Activated T-cell treated with anti-CD3 and anti-CD28 coated beads, Interleukin-2, amount 50 U/mL, for 4 hours (primary cell): ENCODE measurements at regions not wholly inside any gene's neighbourhood (a gene's known extent, or its start where the extent isn't known, plus 50 kb on each side); places are given as distances from the start of the nearest gene placed in this dataset.

ENCODE experiments used
- ATAC-seq, 2 donors: fragments of 200-7000 bp; cut with Tn5 transposase; one replicate each; pipeline ENCODE4 v1.10.0; 2021
- DNase-seq: peaks from one replicate; pipeline ENCODE4 v3.0.0-alpha.2; 2020
- H3K27me3 Mint-ChIP-seq: one replicate; pipeline ENCODE4 v1.8.0; 2021; ENCODE audit warnings: low read depth, mixed read lengths
- H3K36me3 Mint-ChIP-seq: one replicate; pipeline ENCODE4 v1.8.0; 2022; ENCODE audit warnings: mixed read lengths; ENCODE audit not compliant: insufficient read depth
- H3K4me1 Mint-ChIP-seq: one replicate; pipeline ENCODE4 v1.8.0; 2021; ENCODE audit warnings: low read depth, mixed read lengths
- H3K4me3 Mint-ChIP-seq: one replicate; pipeline ENCODE4 v1.8.0; 2021; ENCODE audit warnings: mild to moderate bottlenecking, moderate library complexity, mixed read lengths
- H3K9me3 Mint-ChIP-seq: one replicate; pipeline ENCODE4 v1.8.0; 2021; ENCODE audit warnings: mixed read lengths

DNA sequence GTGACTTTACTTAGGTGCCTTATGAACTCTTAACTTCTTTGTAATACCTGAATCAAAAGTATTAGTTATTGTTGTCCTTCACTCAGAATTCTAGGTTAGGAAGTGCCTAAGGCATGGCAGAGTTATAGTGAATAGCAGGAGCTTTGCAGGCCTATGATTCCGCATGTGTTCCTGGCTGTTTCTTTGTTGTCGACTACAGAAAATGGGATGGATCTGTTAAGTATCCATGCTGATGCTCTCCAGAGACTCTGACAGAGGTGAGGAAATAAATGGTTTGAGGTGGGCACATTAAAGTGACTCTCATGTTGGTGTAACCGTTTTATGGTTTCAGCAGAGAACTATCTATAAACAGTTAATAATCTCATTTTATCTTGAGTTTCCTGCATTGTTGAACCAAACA is 1601.3 kb downstream of the PCDH7 start:
- H3K36me3 Mint-ChIP-seq: no peaks in the 10 kb centered on the region
- ATAC-seq (no peak), DNase-seq (no peak)
- H3K9me3 Mint-ChIP-seq: peaks cover 14% of the 10 kb centered on the region
- no peaks in the 10 kb centered on the region for H3K27me3 Mint-ChIP-seq
- H3K4me3 Mint-ChIP-seq: no peak overlapping the region
- H3K4me1 Mint-ChIP-seq: no peaks in the 10 kb centered on the region

DNA sequence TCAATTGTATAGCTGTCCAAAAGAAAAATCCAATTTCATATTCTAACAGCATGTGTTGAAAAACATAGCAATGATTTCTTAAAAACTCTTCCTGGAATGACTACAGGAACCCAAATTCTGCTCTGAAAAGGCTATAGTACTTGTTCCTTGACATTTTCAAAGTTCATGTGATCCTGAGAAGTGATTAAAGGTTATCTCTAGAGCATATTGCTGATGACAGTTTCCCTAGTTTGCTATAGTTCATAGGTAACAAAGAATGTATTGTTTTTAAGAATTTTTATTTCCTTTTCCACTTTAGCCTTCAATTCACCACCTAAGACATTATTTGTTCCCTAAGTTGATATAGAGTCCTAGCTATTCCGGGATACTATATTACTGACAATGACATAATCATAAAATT is 1614.6 kb downstream of the PCDH7 start:
- no peaks in the 10 kb centered on the region for H3K27me3 Mint-ChIP-seq
- H3K4me1 Mint-ChIP-seq: no peaks in the 10 kb centered on the region

DNA sequence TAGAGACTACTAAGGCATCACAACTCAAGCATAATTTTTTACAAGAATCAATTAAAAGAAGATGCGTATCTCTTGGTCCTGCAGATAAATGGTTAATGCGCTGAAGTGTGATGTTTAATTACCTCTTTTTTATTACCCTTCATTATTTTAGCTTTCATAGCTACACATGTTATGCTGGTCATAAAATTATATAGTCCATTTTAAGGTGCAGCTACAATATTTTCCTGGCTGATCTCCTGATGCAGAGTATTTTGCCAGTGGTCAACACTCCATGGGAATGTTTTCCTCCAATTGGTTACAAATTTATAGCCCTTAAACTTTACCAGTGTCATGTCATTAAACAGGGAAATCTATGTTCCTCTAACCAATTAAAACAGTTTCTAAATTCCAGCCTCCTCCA is 1617.2 kb downstream of the PCDH7 start:
- H3K4me1 Mint-ChIP-seq: no peaks in the 10 kb centered on the region
- peaks cover 6% of the 10 kb centered on the region for H3K9me3 Mint-ChIP-seq
- DNase-seq (no peak), ATAC-seq (no peak)
- H3K36me3 Mint-ChIP-seq: no peaks in the 10 kb centered on the region
- no peaks in the 10 kb centered on the region for H3K27me3 Mint-ChIP-seq
- H3K4me3 Mint-ChIP-seq: no peak overlapping the region

More for the DNA sequence above, 1614.6 kb downstream of the PCDH7 start:
- ATAC-seq (no peak), DNase-seq (no peak)
- H3K4me3 Mint-ChIP-seq: no peak overlapping the region
- no peaks in the 10 kb centered on the region for H3K36me3 Mint-ChIP-seq
- H3K9me3 Mint-ChIP-seq: peaks cover 15% of the 10 kb centered on the region

DNA sequence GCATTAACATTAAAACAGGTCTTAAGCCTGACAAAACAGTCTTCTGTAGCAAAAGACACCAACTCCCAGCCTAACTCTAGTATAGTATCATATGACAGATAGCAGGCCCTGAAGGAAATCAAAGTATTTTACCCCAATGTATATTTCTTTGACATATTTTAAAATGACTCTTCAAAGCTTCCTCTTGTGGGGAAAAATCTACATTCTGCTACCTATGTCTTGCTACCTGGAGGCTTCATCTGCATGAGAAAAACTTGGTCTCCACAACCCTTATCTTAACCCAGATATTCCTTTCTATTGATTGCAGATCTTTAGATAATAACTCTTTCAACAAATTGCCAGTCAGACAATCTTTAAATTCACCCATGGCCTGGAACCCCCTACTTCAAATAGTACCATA is 1620.4 kb downstream of the PCDH7 start:
- DNase-seq (no peak), ATAC-seq (no peak)
- no peaks in the 10 kb centered on the region for H3K27me3 Mint-ChIP-seq
- no peaks in the 10 kb centered on the region for H3K36me3 Mint-ChIP-seq
- no peak overlapping the region for H3K4me3 Mint-ChIP-seq
- H3K9me3 Mint-ChIP-seq: peaks cover 3% of the 10 kb centered on the region
- no peaks in the 10 kb centered on the region for H3K4me1 Mint-ChIP-seq

DNA sequence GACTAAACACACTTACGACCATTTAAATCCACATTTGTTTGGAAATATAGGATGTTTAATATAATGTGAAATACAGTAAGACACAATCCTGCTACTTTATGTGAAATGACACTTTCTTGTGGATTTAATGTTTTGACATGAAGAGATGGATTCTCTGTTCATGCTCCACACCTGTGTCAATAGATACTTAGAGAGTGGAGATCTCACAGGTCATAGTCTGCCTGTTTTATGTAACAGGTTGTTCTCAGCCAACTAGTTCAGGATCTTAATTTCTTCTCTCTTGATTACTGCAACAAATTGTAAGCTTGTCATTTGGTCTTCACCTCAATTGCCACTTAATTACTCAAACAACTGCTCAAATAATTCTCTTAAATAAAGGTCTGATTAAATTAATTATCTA is 1621.2 kb downstream of the PCDH7 start:
- Mint-ChIP-seq H3K36me3 (no peaks in the 10 kb centered on the region), H3K4me3 (no peak overlapping the region), H3K27me3 (no peaks in the 10 kb centered on the region), H3K4me1 (no peaks in the 10 kb centered on the region), H3K9me3 (no peaks in the 10 kb centered on the region)
- no peak for DNase-seq
- no peak for ATAC-seq

DNA sequence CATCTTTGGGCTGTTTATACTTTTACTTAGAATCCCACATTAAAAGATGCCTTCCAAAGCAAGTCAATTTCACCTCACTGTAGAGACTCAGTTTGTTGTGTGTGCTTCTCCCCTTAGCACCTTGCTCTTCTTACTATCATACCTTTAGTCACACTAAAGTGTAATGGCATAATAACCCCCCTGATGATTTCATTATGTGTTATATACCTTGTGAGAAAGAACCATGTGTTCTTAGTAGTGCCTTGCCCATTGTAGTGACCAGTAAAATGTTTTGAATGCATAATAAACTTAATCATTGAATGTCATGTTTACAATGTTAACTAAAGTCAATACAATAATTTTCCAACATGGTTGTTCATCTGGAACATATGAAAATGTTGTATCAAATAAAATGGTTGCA is 1621.9 kb downstream of the PCDH7 start:
- DNase-seq (no peak), ATAC-seq (no peak)
- no peaks in the 10 kb centered on the region for H3K27me3 Mint-ChIP-seq
- H3K4me1 Mint-ChIP-seq: no peaks in the 10 kb centered on the region
- no peak overlapping the region for H3K4me3 Mint-ChIP-seq
- H3K9me3 Mint-ChIP-seq: no peaks in the 10 kb centered on the region
- H3K36me3 Mint-ChIP-seq: no peaks in the 10 kb centered on the region

DNA sequence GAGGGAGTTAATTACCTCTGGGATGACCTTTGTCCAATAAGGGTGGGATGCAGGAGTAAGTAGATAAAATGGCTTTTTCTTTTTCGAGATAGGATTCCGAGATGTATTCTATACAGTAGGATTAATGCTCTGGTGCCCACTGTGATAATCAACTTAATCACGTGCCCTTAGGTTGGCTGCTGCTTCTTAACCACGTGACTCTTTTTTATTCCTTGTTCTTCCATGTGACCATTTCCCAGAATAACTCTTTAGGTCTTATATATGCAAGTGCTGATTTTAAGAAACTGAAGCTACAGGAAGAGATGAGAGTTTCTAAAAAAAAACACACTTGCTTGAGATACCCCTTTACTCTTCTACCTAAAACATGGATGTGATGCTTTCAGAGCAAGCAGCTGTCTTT is 1628.9 kb downstream of the PCDH7 start:
- Mint-ChIP-seq H3K27me3 (no peaks in the 10 kb centered on the region), H3K4me1 (no peaks in the 10 kb centered on the region), H3K4me3 (no peak overlapping the region), H3K9me3 (peaks cover 4% of the 10 kb centered on the region), H3K36me3 (no peaks in the 10 kb centered on the region)
- ATAC-seq (no peak), DNase-seq (no peak)

DNA sequence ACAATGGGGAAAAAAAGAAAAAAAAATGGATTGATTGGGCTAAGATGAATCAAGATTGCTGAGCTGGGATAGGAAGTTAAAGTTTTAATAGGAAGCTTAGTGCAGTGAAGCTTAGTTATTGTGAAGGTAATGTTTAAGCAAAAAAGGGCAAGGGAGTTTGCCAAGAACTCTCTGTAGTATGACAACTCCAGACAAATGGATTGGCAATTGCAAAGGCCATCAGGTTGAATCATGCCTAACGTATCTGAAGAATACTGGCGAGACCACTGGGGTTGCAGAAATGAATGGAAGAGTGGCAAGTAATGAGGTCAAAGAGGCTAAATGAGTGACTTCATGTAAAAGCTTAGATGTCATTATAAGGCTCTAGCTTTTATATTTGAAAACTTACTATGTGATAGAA is 1654.0 kb downstream of the PCDH7 start:
- H3K4me1 Mint-ChIP-seq: no peaks in the 10 kb centered on the region
- no peaks in the 10 kb centered on the region for H3K36me3 Mint-ChIP-seq
- no peaks in the 10 kb centered on the region for H3K27me3 Mint-ChIP-seq
- H3K4me3 Mint-ChIP-seq: no peak overlapping the region
- DNase-seq (no peak), ATAC-seq (no peak)
- peaks cover 20% of the 10 kb centered on the region for H3K9me3 Mint-ChIP-seq

DNA sequence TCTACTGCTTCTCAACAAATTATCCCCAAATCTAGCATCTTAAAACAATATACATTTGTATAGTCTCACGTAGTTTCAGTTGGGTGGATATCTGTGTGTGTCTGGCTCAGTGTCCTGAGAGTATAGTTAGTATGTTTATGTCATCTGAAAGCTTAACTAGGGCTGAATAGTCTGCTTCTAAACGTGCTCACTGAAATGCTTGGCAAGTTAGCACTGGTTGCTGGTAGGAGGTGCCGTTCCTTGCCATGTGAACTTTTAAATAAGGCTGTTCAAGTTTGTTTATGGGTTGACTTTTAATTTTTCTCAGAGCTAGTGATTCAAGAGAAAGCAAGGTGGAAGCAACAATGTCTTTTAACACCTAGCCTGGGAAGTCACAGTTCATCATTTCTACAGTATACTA is 1673.6 kb downstream of the PCDH7 start:
- DNase-seq (no peak), ATAC-seq (no peak)
- H3K4me1 Mint-ChIP-seq: no peaks in the 10 kb centered on the region
- H3K9me3 Mint-ChIP-seq: peaks cover 11% of the 10 kb centered on the region
- no peak overlapping the region for H3K4me3 Mint-ChIP-seq
- no peaks in the 10 kb centered on the region for H3K27me3 Mint-ChIP-seq
- H3K36me3 Mint-ChIP-seq: no peaks in the 10 kb centered on the region

DNA sequence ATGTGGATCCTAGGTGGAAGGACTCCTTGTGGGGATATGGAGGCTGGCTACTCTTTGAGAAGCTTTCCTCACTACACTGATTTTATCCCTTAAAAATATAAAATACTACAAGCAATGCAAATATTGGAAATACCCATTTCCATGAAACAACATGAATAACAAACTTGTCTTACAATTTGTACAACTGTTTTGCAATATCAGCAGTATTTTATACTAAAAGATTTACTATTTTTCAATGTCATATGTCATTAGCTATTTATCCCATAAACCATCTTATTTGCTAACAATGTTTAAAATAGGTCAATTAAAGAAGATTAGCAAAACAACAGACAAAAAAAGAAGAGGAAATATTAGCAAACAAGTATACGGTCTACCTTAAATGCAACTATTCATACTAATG is 1674.1 kb downstream of the PCDH7 start:
- H3K36me3 Mint-ChIP-seq: no peaks in the 10 kb centered on the region
- no peak for ATAC-seq
- H3K4me1 Mint-ChIP-seq: no peaks in the 10 kb centered on the region
- no peak for DNase-seq
- no peak overlapping the region for H3K4me3 Mint-ChIP-seq
- no peaks in the 10 kb centered on the region for H3K27me3 Mint-ChIP-seq
- H3K9me3 Mint-ChIP-seq: peaks cover 11% of the 10 kb centered on the region

DNA sequence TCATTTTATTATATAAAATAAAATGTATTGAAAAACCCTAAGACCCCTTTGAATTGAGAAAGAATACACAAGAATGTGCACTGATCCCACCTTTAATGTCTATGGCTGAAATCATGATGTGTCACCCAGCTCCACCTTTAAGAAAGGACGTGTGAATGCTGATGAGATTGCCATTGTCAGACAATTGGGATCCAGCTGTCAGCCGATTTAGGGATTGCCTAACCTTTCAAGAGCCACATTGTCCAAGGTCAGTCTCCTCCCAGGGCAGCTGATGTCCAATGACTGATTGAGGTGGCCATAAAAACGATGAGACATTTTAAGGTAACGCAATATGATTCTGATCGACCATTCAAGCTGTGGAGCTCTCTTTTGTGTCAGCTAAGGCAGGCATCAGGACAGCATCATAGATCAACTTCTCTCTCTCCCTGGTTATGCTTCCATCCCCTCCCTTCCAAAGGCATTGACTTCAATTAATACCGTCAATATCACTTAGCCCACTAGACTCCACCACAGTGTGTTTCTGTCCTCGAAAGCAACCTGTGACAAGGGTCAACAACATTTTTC is 1676.4 kb downstream of the PCDH7 start:
- Mint-ChIP-seq H3K27me3 (no peaks in the 10 kb centered on the region), H3K4me3 (no peak overlapping the region), H3K4me1 (no peaks in the 10 kb centered on the region), H3K9me3 (peaks cover 11% of the 10 kb centered on the region), H3K36me3 (no peaks in the 10 kb centered on the region)
- DNase-seq (no peak), ATAC-seq (no peak)

DNA sequence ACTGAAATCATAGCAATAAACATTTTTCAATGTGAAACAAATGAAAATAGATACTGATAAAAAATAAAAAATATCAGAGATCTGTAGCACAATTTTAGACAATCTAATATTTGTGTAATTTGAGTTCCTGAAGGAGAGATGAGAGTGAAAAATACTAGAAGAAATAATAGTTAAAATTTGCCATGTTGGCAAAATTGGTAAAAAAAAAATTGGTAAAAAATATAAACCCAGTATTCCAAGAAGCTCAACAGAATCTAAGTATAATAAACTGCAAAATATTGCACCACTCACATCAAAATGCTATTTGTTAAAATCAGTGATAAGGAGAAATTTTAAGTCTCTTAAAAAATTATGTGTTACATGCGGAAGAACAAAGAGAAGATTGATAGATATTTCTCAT is 1680.7 kb downstream of the PCDH7 start:
- ATAC-seq (no peak), DNase-seq (no peak)
- Mint-ChIP-seq H3K4me1 (no peaks in the 10 kb centered on the region), H3K36me3 (no peaks in the 10 kb centered on the region), H3K9me3 (peaks cover 17% of the 10 kb centered on the region), H3K4me3 (no peak overlapping the region), H3K27me3 (no peaks in the 10 kb centered on the region)

DNA sequence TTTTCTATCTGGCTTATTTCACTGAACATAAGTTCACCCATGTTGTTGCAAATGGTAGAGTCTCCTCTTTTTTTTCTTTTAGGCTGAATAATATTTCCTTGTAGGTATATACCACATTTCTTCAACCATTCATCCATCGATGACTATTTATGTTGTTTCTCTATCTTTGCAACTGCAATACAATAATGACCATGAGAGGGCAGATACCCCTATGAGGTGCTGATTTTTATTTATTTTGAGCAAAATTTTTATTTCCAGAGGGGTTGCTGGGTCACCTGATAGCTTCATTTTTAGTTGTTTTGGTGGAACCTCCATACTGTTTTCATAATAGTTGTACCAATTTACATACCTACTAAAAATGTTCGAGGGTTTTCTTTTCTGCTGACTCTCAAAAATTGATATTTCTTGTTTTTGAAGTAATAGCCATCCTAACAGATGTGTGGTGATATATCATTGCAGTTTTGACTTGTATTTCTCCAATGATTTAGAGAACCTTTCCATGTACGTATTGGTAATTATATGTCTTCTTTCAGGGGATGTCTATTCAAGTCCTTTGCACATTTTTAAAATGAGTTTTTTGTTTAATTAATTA is 1697.0 kb downstream of the PCDH7 start:
- no peaks in the 10 kb centered on the region for H3K4me1 Mint-ChIP-seq
- H3K27me3 Mint-ChIP-seq: no peaks in the 10 kb centered on the region
- H3K36me3 Mint-ChIP-seq: no peaks in the 10 kb centered on the region
- no peak overlapping the region for H3K4me3 Mint-ChIP-seq
- DNase-seq (no peak), ATAC-seq (no peak)
- H3K9me3 Mint-ChIP-seq: peaks cover 22% of the 10 kb centered on the region

DNA sequence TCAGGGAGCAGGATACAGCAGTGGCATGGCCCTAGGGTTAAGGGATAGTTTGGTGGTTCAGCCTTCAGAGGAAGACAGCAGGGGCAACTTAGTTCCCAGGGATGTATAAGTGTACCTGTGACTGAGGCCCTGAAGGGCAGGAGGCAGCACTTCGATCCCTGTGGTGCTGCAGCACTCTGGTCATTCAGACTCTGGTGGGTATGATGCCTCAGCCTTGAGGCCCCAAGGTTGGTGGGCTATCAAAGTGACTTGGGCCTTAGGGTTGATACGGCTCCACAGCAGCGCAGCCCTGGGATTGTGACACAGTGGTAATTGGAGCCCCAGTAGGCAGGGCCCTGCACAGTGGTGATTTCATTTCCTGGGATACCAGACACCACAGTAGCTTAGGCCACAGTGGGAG is 1703.1 kb downstream of the PCDH7 start:
- ATAC-seq: peak in 1 of 2 donors; percentile 18
- Mint-ChIP-seq H3K4me3 (no peak overlapping the region), H3K9me3 (peaks cover 40% of the 10 kb centered on the region), H3K4me1 (no peaks in the 10 kb centered on the region), H3K36me3 (no peaks in the 10 kb centered on the region), H3K27me3 (no peaks in the 10 kb centered on the region)
- no peak for DNase-seq

DNA sequence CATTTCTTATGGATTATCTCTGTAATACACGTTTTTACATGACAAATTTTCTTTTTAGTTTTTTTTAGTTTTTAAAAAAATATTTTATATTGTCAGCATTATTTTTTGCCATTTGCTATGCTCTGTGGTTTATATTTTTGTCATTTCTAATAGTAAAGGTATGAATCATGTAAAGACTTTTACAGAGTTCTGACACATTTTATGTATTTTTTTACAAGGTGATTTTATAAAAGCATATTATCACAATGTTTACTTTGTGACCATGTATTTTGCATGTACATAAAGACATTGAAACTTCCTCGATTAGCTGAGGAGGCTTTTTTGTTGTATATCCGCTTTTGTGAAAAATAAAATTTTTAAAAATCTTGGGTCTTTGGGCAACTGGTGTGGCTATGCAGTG is 1705.1 kb downstream of the PCDH7 start:
- no peak for ATAC-seq
- no peak overlapping the region for H3K4me3 Mint-ChIP-seq
- no peaks in the 10 kb centered on the region for H3K27me3 Mint-ChIP-seq
- no peak for DNase-seq
- no peaks in the 10 kb centered on the region for H3K4me1 Mint-ChIP-seq
- H3K36me3 Mint-ChIP-seq: no peaks in the 10 kb centered on the region
- peaks cover 29% of the 10 kb centered on the region for H3K9me3 Mint-ChIP-seq

DNA sequence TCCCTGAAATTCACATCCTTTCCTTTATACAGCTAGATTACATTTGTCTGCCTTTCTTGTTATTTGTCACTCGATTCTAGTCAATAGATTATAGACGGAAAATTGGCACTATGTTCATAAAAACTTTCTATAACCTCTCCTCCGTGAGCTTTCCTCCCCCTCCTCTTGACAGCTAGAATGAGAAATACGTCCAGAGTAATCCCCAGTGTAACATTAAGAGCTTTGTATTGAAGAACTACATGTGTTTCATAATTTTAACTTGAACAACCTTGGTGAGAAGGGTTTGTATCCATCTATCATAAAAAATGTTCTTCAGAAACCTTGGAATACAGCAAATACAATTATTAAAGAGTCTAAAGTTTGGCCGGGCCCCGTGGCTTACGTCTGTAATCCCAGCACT is 1707.4 kb downstream of the PCDH7 start:
- no peak for ATAC-seq
- no peaks in the 10 kb centered on the region for H3K4me1 Mint-ChIP-seq
- peaks cover 36% of the 10 kb centered on the region for H3K9me3 Mint-ChIP-seq
- no peak overlapping the region for H3K4me3 Mint-ChIP-seq
- DNase-seq: no peak
- no peaks in the 10 kb centered on the region for H3K36me3 Mint-ChIP-seq
- no peaks in the 10 kb centered on the region for H3K27me3 Mint-ChIP-seq
